PC-9 (cell line): ENCODE measurements at regions not wholly inside any gene's neighbourhood (a gene's known extent, or its start where the extent isn't known, plus 50 kb on each side); places are given as distances from the start of the nearest gene placed in this dataset.

ENCODE experiments used
- BruUV-seq: library from RNA; stranded (reverse); fragments of 400-500 nt; replicated peaks from 2 replicates; lab custom pipeline; 2021; lab: Mats Ljungman, UMichigan
- CTCF ChIA-PET: fragments of 300-600 bp; sonication (Branson Sonifier 250); formaldehyde crosslinking; loops from one replicate; lab custom pipeline; 2022; ENCODE audit warnings: antibody characterized with exemption; lab: Charles Lee
- POLR2A ChIA-PET: fragments of 300-600 bp; sonication (Branson Sonifier 250); formaldehyde crosslinking; loops from one replicate; lab custom pipeline; 2022; ENCODE audit warnings: antibody characterized with exemption; ENCODE audit not compliant: unreplicated experiment; lab: Charles Lee
- DNase-seq, 2 experiments: peaks; one replicate each; pipeline versions ENCODE4 v3.0.0 to v3.0.0-alpha.2; 2015 to 2022; ENCODE audit warnings: mixed read lengths in 1 of 2
- H2AFZ ChIP-seq: fragments of 200-600 bp; sonication (generic); 2 replicates; pipeline ENCODE4 v1.8.1; 2017; ENCODE audit warnings: antibody characterized with exemption
- H3F3A ChIP-seq: fragments of 200-600 bp; sonication (generic); 2 replicates; pipeline ENCODE4 v1.8.1; 2017; ENCODE audit warnings: antibody characterized with exemption, mild to moderate bottlenecking, low read depth; ENCODE audit not compliant: insufficient read depth
- H3K27ac ChIP-seq: fragments of 200-600 bp; sonication (generic); 2 replicates; pipeline ENCODE4 v1.6.1; 2016; ENCODE audit warnings: mixed run types
- H3K27me3 ChIP-seq: fragments of 200-600 bp; sonication (generic); 2 replicates; pipeline ENCODE4 v1.6.1; 2016; ENCODE audit warnings: low read depth, mixed run types; ENCODE audit not compliant: insufficient read depth
- H3K36me3 ChIP-seq: fragments of 200-600 bp; sonication (generic); 2 replicates; pipeline ENCODE4 v1.6.1; 2016; ENCODE audit warnings: low read depth, mixed run types
- H3K4me1 ChIP-seq: fragments of 200-600 bp; sonication (generic); replicated peaks from 2 replicates; pipeline ENCODE4 v1.6.1; 2016; ENCODE audit warnings: mixed run types; ENCODE audit not compliant: insufficient read depth
- H3K4me2 ChIP-seq: fragments of 200-600 bp; sonication (generic); 2 replicates; pipeline ENCODE4 v1.6.1; 2017; ENCODE audit warnings: mixed run types
- H3K4me3 ChIP-seq: fragments of 200-600 bp; sonication (generic); 2 replicates; pipeline ENCODE4 v1.6.1; 2016; ENCODE audit warnings: mixed run types
- H3K79me2 ChIP-seq: fragments of 200-600 bp; sonication (generic); 2 replicates; pipeline ENCODE4 v1.6.1; 2017; ENCODE audit warnings: low read depth, mixed run types
- H3K9me2 ChIP-seq: fragments of 200-600 bp; sonication (generic); 2 replicates; pipeline ENCODE4 v1.8.1; 2017; ENCODE audit warnings: mild to moderate bottlenecking; ENCODE audit not compliant: insufficient read depth
- H3K9me3 ChIP-seq: fragments of 200-600 bp; sonication (generic); 2 replicates; pipeline ENCODE4 v1.8.1; 2016; ENCODE audit warnings: low read depth; ENCODE audit not compliant: insufficient read depth
- H4K20me1 ChIP-seq: fragments of 200-600 bp; sonication (generic); 2 replicates; pipeline ENCODE4 v1.8.1; 2017; ENCODE audit not compliant: insufficient read depth
- CTCF ChIP-seq: fragments of 200-600 bp; sonication (generic); conservative IDR thresholded peaks from 2 replicates; pipeline ENCODE4 v1.6.1; 2017; ENCODE audit warnings: mixed run types, antibody characterized with exemption, mild to moderate bottlenecking, moderate library complexity
- EZH2 ChIP-seq: fragments of 200-600 bp; sonication (generic); IDR thresholded peaks from 2 replicates; pipeline ENCODE4 v1.8.0; 2017; ENCODE audit warnings: antibody characterized with exemption, low read depth
- intact Hi-C: fragments of 100-400 bp; cut with micrococcal nuclease; formaldehyde crosslinking; loops from one replicate; pipeline ENCODE4 v1.10.0; 2022; ENCODE audit not compliant: unreplicated experiment

GRCh38 chr5:89299998-89300397, 417.0 kb upstream of the MEF2C start:
- H3K9me2 ChIP-seq: no peaks in the 10 kb centered on the region; the same call in 1 of the 2 replicates
- DNase-seq: no peak
- BruUV-seq: no TSS peak
- CTCF ChIA-PET: no interaction called here
- intact Hi-C loops: no loop called here
- H3K4me3 ChIP-seq: no peak overlapping the region
- H3K79me2 ChIP-seq: no peaks in the 10 kb centered on the region
- H3K9me3 ChIP-seq: no peaks in the 10 kb centered on the region
- no peak overlapping the region for H3K27ac ChIP-seq
- H4K20me1 ChIP-seq: no peaks in the 10 kb centered on the region
- POLR2A ChIA-PET: no interaction called here
- H3F3A ChIP-seq: no peaks in the 10 kb centered on the region
- TF ChIP-seq CTCF (no peak), EZH2 (no peak)
- no peaks in the 10 kb centered on the region for H3K27me3 ChIP-seq
- H3K36me3 ChIP-seq: no peaks in the 10 kb centered on the region
- no peak overlapping the region for H2AFZ ChIP-seq
- H3K4me1 ChIP-seq: no peaks in the 10 kb centered on the region
- no peak overlapping the region for H3K4me2 ChIP-seq

- ChIA-PET CTCF (no interaction called here), POLR2A (no interaction called here)
- Histone ChIP-seq H3K27me3 (no peaks in the 10 kb centered on the region), H3K36me3 (no peaks in the 10 kb centered on the region), H3K4me2 (no peak overlapping the region), H3K27ac (no peak overlapping the region), H3K4me3 (no peak overlapping the region), H3K79me2 (no peaks in the 10 kb centered on the region), H3K9me3 (no peaks in the 10 kb centered on the region), H3K4me1 (no peaks in the 10 kb centered on the region), H2AFZ (no peak overlapping the region), H4K20me1 (no peaks in the 10 kb centered on the region), H3K9me2 (no peaks in the 10 kb centered on the region), H3F3A (no peaks in the 10 kb centered on the region)
- intact Hi-C loops: no loop called here
- DNase-seq: no peak
- BruUV-seq: no TSS peak
- no peak for TF ChIP-seq EZH2
- TF ChIP-seq CTCF: no peak
Measured at GRCh38 chr5:89297066-89297465, 414.1 kb upstream of the MEF2C start.

GRCh38 chr5:89293810-89294209, 410.8 kb upstream of the MEF2C start:
- Histone ChIP-seq H3K27me3 (no peaks in the 10 kb centered on the region), H3K79me2 (no peaks in the 10 kb centered on the region), H4K20me1 (no peaks in the 10 kb centered on the region), H2AFZ (no peak overlapping the region), H3K36me3 (no peaks in the 10 kb centered on the region), H3K9me3 (no peaks in the 10 kb centered on the region), H3F3A (no peaks in the 10 kb centered on the region), H3K4me2 (no peak overlapping the region), H3K4me1 (no peaks in the 10 kb centered on the region), H3K27ac (no peak overlapping the region), H3K9me2 (no peaks in the 10 kb centered on the region), H3K4me3 (no peak overlapping the region)
- no peak for DNase-seq
- intact Hi-C loops: no loop called here
- BruUV-seq: no TSS peak
- no peak for TF ChIP-seq CTCF
- TF ChIP-seq EZH2: no peak
- ChIA-PET POLR2A (no interaction called here), CTCF (no interaction called here)
